MCF 10A (cell line): ENCODE measurements at regions not wholly inside any gene's neighbourhood (a gene's known extent, or its start where the extent isn't known, plus 50 kb on each side); places are given as distances from the start of the nearest gene placed in this dataset.

Source experiments
- BruUV-seq: library from RNA; stranded (reverse); fragments of 400-500 nt; replicated peaks from 2 replicates; lab custom pipeline; 2021; lab: Mats Ljungman, UMichigan
- CTCF ChIA-PET: fragments of 300-600 bp; sonication (Branson Sonifier 250); formaldehyde crosslinking; extraction: SDS; loops from one replicate; lab custom pipeline; 2021; ENCODE audit warnings: antibody characterized with exemption, inconsistent platforms; lab: Yijun Ruan, JAX
- POLR2A ChIA-PET: fragments of 300-600, 350-650 bp; sonication (Branson Sonifier 250); formaldehyde crosslinking; extraction: SDS; loops from one replicate; lab custom pipeline; 2020; ENCODE audit warnings: antibody characterized with exemption, inconsistent platforms; lab: Yijun Ruan, JAX
- DNase-seq: peaks from one replicate; pipeline ENCODE4 v3.0.0-alpha.2; 2018; ENCODE audit not compliant: unreplicated experiment
- H3K27ac Mint-ChIP-seq: one replicate; pipeline ENCODE4 v1.8.0; 2022; ENCODE audit warnings: mild to moderate bottlenecking, low read depth, mixed read lengths; ENCODE audit not compliant: unreplicated experiment
- H3K27me3 Mint-ChIP-seq: one replicate; pipeline ENCODE4 v1.8.0; 2022; ENCODE audit warnings: mixed read lengths; ENCODE audit not compliant: insufficient read depth, unreplicated experiment
- H3K36me3 Mint-ChIP-seq: one replicate; pipeline ENCODE4 v1.8.0; 2022; ENCODE audit warnings: mild to moderate bottlenecking, moderate library complexity, mixed read lengths; ENCODE audit not compliant: insufficient read depth, unreplicated experiment
- H3K4me1 Mint-ChIP-seq: one replicate; pipeline ENCODE4 v1.8.0; 2022; ENCODE audit warnings: mixed read lengths; ENCODE audit not compliant: insufficient read depth, unreplicated experiment
- H3K4me3 Mint-ChIP-seq: one replicate; pipeline ENCODE4 v1.8.0; 2022; ENCODE audit warnings: mild to moderate bottlenecking, moderate library complexity, mixed read lengths; ENCODE audit not compliant: unreplicated experiment
- H3K9me3 Mint-ChIP-seq: one replicate; pipeline ENCODE4 v1.8.0; 2022; ENCODE audit warnings: mixed read lengths; ENCODE audit not compliant: unreplicated experiment
- CTCF ChIP-seq: fragments of 200-600 bp; IDR thresholded peaks from one replicate; pipeline ENCODE4 v1.8.0; 2022; ENCODE audit warnings: antibody characterized with exemption, mild to moderate bottlenecking; ENCODE audit not compliant: unreplicated experiment
- intact Hi-C: fragments of 100-400 bp; cut with micrococcal nuclease; formaldehyde crosslinking; loops from 2 replicates; pipeline ENCODE4 v1.14.1; 2022

DNA sequence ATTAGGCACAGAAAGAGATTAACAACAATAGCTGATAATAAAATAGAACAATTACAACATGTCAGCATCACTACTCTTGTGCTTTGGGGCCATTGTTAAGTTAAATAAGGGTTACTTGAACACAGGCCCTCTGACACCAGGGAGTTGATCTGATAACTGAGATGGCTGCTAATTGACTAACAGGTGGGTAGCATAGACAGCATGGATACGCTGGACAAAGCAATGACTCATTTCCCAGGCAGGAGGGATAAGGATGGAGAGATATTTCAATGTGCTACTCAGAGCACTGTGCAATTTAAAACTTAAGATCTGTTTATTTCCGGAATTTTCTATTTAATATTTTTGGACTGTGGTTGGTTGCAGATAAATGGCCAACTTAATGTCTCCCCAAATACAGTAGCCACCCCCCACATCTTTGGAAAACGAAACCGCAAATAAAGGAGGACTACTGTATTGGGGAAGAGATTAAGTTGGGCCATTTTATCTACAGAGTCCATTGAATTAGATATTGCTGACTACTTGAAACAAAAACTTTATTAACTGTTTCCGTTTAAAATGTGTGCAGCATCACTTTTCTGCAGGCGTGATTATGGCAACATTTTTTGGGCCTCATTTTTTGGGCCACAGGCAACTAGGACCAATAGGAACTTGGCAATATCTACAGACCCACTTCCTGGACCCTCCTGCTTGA lies 200.6 kb upstream of the KLF3 start:
- Mint-ChIP-seq H3K27me3 (no peaks in the 10 kb centered on the region), H3K36me3 (peaks cover 6% of the 10 kb centered on the region), H3K27ac (no peak overlapping the region), H3K4me3 (no peak overlapping the region), H3K4me1 (no peaks in the 10 kb centered on the region), H3K9me3 (peaks cover 8% of the 10 kb centered on the region)
- DNase-seq: no peak
- ChIA-PET CTCF (interaction anchor here (0.6 kb wide), 1 partner anchor 392 kb away, joined by 3 read pairs; no protein-coding TSS in a partner anchor), POLR2A (no interaction called here)
- no peak for TF ChIP-seq CTCF
- BruUV-seq: no TSS peak
- intact Hi-C loops: no loop called here

DNA sequence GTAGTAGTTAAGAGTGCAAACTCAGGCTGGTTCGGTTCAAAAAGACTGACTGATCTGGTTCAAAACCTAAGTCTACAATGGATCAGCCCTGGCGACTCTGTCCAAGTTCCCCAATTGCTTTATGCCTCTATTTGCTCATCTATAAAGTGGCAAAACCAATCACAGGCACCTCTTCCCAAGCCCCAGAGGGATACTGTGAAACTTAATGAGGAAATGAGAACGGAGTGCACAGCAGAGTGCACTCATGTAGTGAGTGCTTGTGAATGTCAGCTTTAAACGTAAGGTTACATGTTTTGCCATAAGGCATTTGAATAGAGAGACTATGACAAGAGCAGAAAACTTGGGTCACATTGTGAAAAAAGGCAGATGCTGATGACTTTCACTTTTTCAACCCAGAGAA lies 199.7 kb upstream of the KLF3 start:
- H3K27ac Mint-ChIP-seq: no peak overlapping the region
- H3K9me3 Mint-ChIP-seq: peaks cover 8% of the 10 kb centered on the region
- intact Hi-C loops: no loop called here
- no peaks in the 10 kb centered on the region for H3K27me3 Mint-ChIP-seq
- no peak for DNase-seq
- no peak for TF ChIP-seq CTCF
- no peak overlapping the region for H3K4me3 Mint-ChIP-seq
- CTCF ChIA-PET: interaction anchor here (0.6 kb wide), 1 partner anchor 10 kb away, joined by 3 read pairs; no protein-coding TSS in a partner anchor
- no peaks in the 10 kb centered on the region for H3K4me1 Mint-ChIP-seq
- BruUV-seq: no TSS peak
- H3K36me3 Mint-ChIP-seq: peaks cover 6% of the 10 kb centered on the region
- POLR2A ChIA-PET: no interaction called here

DNA sequence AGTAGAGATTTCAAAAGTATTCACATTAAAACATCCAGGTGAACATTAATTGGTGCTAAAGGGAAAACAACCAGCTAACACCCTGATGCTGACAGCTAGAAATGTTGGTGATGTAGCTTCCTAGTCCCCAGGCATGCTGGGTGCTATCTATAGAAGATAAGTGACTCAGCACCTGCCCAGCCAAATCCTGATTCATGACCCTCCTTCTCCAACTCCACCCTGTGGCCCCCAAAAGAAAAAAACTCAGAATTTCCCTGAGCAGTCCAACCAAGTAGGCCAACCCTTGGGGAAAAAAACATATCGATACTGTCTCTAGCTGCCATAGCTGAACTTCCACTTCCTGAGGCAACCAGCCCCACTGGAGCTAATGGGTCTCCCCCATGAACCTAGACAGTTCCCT lies 197.6 kb upstream of the KLF3 start:
- BruUV-seq: no TSS peak
- peaks cover 6% of the 10 kb centered on the region for H3K36me3 Mint-ChIP-seq
- ChIA-PET POLR2A (no interaction called here), CTCF (interaction anchor here (0.6 kb wide), 1 partner anchor 71 kb away, joined by 3 read pairs; no protein-coding TSS in a partner anchor)
- DNase-seq: no peak
- peaks cover 8% of the 10 kb centered on the region for H3K9me3 Mint-ChIP-seq
- H3K4me1 Mint-ChIP-seq: no peaks in the 10 kb centered on the region
- intact Hi-C loops: no loop called here
- no peak for TF ChIP-seq CTCF
- H3K27me3 Mint-ChIP-seq: no peaks in the 10 kb centered on the region
- no peak overlapping the region for H3K4me3 Mint-ChIP-seq
- no peak overlapping the region for H3K27ac Mint-ChIP-seq

DNA sequence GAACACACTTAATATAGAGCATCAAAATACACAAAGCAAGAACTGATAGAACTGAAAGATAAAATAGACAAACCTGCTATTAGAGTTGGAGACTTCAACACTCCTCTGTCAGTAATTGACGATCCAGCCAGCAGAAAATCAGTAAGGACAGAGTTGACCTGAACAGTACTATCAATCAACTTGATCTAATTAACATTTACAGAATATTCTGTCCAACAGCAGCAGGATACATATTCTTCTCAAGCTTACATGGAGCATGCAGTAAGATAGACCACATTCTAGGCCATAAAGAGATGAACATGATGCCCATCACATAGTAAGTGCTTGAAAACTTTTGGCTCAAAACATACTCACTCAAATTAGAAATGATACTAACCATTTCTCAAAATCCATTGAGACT lies 196.7 kb upstream of the KLF3 start:
- H3K27ac Mint-ChIP-seq: no peak overlapping the region
- peaks cover 6% of the 10 kb centered on the region for H3K36me3 Mint-ChIP-seq
- TF ChIP-seq CTCF: no peak
- intact Hi-C loops: no loop called here
- CTCF ChIA-PET: no interaction called here
- POLR2A ChIA-PET: interaction anchor here (0.8 kb wide), 1 partner anchor 25 kb away, joined by 4 read pairs; no protein-coding TSS in a partner anchor
- no peak overlapping the region for H3K4me3 Mint-ChIP-seq
- no TSS peak for BruUV-seq
- peaks cover 8% of the 10 kb centered on the region for H3K9me3 Mint-ChIP-seq
- no peaks in the 10 kb centered on the region for H3K4me1 Mint-ChIP-seq
- no peak for DNase-seq
- no peaks in the 10 kb centered on the region for H3K27me3 Mint-ChIP-seq
